ENCODE measurements at regions not wholly inside any gene's neighbourhood (a gene's known extent, or its start where the extent isn't known, plus 50 kb on each side); places are given as distances from the start of the nearest gene placed in this dataset.

DNA sequence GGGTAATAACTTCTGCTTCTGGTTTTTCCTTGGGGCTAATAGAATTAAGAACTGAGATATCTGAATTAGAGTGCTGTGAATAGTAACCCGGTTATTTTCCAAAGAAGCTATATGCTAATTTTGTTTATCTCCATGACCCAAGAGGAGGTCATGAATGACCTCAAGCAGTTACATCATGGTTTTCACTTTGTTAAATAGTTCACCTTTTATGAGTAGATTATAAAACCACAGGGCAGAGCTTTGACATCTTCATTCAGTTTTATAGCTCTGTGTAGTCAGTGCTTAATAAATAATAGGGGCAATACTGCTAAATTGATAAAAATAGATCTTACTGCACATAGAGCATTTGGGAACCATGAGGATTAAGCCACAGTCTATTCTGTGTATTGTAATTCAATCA lies 462.2 kb downstream of the LRIG3 start:
- no peak for TF ChIP-seq ZFX (IDR thresholded peaks at IDR 0.05; ENCODE audit: borderline replicate concordance)
- TF ChIP-seq, protein P1, sequence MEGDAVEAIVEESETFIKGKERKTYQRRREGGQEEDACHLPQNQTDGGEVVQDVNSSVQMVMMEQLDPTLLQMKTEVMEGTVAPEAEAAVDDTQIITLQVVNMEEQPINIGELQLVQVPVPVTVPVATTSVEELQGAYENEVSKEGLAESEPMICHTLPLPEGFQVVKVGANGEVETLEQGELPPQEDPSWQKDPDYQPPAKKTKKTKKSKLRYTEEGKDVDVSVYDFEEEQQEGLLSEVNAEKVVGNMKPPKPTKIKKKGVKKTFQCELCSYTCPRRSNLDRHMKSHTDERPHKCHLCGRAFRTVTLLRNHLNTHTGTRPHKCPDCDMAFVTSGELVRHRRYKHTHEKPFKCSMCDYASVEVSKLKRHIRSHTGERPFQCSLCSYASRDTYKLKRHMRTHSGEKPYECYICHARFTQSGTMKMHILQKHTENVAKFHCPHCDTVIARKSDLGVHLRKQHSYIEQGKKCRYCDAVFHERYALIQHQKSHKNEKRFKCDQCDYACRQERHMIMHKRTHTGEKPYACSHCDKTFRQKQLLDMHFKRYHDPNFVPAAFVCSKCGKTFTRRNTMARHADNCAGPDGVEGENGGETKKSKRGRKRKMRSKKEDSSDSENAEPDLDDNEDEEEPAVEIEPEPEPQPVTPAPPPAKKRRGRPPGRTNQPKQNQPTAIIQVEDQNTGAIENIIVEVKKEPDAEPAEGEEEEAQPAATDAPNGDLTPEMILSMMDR (IDR thresholded peaks at IDR 0.05) = no peak
- no peak overlapping the region for H3K27ac ChIP-seq

DNA sequence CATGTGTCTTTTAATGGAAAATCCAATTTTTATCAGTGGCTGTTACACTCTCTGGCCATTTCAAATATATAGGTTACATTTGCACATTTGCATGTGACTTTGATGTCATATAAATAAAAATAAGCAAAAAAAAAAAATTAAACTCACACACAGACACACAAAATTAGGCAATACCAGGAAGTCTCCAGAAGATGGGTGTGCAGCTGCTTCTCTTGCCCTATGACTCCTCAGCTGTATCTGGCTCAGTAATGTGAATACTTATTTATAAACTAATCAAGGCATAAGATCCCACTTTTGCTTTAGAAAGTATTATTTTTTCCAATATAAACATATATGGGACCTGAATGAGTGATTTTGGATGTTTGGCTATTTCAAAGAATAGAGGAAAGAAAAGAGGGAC lies 461.1 kb downstream of the LRIG3 start:
- TF ChIP-seq, protein P1 (IDR thresholded peaks at IDR 0.05) = no peak
- TF ChIP-seq ZFX (IDR thresholded peaks at IDR 0.05; ENCODE audit: borderline replicate concordance) = no peak
- H3K27ac ChIP-seq = no peak overlapping the region

DNA sequence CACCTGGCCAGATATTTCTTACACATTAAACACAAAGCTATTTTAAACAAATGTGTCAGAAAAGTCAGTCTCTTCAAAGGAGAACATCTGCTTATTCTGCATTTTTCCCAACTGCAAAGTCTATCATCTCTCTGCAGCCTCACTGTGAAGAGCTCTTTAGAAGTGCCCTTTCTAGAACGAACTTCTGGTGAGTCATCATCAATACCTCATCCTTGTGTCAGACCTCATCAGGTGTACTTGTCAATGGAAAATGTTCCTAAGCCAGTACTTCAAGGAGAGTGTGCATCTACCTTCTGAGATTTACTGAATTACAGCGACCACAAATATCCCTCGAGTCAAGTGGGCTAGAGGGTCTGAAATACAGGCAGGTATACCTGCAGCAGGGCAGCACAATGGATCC lies 457.3 kb downstream of the LRIG3 start:
- no peak overlapping the region for H3K27ac ChIP-seq
- TF ChIP-seq ZFX (IDR thresholded peaks at IDR 0.05; ENCODE audit: borderline replicate concordance) = no peak
- TF ChIP-seq, protein P1 (IDR thresholded peaks at IDR 0.05) = no peak

DNA sequence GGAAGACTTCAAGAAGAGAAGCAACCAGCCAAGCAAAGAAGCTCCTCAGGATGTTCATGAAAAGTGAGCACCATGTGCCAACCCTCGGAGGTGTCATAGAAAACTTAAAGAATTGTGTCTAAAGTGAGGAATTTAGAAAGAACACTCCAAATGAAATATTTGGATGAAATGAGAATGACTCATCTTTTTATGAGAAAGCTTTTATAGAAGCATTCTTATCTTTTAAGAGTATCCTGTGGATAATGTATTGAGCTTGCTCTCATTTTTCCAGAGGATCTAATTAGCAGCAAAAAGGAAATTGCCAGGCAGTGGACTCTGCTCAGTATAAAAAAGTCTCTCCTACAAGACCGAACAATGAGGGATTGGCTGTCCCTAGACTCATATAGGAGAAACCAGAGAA lies 454.9 kb downstream of the LRIG3 start:
- no peak for TF ChIP-seq ZFX (IDR thresholded peaks at IDR 0.05; ENCODE audit: borderline replicate concordance)
- TF ChIP-seq, protein P1 (IDR thresholded peaks at IDR 0.05) = no peak
- H3K27ac ChIP-seq = no peak overlapping the region

DNA sequence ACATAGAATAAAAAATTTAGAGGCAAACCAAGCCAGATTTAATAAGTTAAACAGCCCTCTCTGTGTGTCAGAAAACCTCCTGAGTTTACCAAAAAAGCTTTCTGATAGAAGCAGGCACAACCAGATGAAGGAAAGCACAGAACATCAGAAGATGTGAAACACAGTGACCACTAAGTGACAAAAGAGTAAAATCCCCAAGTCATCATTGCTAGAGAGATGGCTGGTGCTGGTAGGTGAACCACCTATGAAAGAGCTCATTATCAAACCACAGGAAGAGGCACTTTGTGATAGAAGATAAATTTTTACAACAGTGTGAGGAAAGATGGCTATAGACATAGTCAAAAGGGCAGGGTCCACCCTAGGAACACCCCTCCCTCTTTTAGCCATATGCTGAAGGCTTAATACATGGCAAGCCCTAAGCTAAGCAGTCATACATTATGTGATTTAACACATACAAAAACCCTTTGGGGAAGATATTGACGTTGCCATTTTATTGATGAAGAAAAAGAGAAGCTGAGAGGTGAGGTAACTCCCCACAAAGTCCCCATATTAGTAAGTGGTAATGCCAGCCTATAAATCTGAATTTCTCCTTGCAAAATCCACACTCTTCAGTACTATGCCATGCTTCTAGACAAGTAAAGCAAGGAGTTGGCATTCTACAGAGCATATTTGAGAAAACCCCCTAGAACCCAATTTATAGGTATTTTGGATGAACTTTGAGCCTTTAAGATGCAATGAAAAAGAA lies 449.9 kb downstream of the LRIG3 start:
- no peak overlapping the region for H3K27ac ChIP-seq
- TF ChIP-seq ZFX (IDR thresholded peaks at IDR 0.05; ENCODE audit: borderline replicate concordance) = no peak
- TF ChIP-seq, protein P1 (IDR thresholded peaks at IDR 0.05) = no peak

DNA sequence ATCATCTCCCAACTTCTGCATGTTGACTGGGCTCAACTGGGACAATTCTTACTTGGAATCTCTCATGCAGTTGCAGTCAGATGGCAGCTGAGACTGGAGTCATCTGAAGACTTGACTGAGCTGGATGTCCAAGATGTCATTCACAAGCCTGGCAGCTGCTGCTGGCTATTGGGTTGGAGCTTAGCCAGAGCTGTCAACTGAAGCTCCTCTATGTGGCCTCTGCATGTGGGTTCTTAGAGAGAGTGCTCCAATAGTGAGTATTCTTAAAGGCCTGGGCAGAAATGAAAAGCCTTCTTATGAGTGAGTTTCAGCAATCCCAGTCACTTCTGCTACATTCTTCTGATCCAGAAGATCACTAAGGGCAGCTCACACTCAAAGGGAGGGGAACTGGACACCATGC lies 440.9 kb downstream of the LRIG3 start:
- TF ChIP-seq ZFX (IDR thresholded peaks at IDR 0.05; ENCODE audit: borderline replicate concordance) = no peak
- TF ChIP-seq, protein P1 (IDR thresholded peaks at IDR 0.05) = no peak
- H3K27ac ChIP-seq = no peak overlapping the region

DNA sequence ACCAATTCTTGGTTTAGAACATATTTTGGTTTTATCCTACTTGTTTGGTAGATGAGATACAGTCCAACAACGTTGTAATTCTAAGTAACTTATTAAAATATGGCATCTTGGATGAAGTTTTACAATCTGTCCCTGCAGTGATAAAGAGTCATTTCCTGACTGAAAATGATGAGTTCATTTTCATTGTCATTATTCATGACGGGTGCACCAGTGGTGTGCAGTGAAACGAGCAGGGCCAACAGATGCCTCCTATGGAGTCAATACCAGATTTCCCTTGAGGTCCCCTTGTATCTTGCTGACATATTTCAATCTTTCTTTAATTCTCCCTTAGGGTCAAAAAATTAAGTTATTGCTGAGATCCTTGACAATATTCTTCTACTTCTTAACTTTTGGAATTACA lies 438.5 kb downstream of the LRIG3 start:
- TF ChIP-seq ZFX (IDR thresholded peaks at IDR 0.05; ENCODE audit: borderline replicate concordance) = no peak
- TF ChIP-seq, protein P1 (IDR thresholded peaks at IDR 0.05) = no peak
- H3K27ac ChIP-seq = no peak overlapping the region
